ENCODE measurements at regions not wholly inside any gene's neighbourhood (a gene's known extent, or its start where the extent isn't known, plus 50 kb on each side); places are given as distances from the start of the nearest gene placed in this dataset.

DNA sequence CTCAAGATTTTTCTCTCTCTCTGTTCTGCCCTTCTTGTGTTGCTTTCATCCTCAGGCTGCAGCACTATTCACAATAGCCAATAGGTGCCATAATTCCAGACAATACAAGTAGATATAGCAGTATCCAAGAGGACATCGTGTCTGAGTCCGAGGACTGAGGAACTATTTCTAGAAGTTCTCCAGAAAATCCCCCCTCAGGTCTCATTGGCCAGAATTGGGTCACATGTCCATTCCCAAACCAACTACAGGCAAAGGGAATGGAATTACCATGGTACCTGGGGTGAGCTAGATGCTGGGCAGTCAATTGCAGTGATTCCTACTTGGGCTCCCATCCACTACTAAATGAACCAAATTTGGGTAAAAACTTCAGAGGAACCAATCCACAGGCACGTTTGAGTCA is 301.9 kb upstream of the RASGEF1B start:
- DNase-seq (ENCODE audit: low read depth) = no peak

DNA sequence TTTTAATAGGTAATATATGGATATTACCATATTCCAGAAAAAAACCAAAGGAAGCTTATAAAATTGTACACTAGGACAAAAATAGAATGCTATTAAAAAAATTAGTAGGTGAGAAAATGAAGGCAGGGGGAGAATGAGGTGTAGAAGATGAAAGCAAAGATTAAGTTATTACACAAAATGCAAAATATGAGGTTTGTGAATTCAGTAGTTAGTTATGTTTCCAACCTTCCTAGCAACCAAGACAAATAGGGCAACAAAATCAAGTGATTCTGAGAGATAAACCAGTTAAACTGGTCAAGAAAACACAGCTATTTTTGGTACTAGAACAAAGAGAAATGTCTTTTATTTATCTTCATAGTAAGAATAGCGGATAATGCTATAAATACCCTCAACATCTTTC is 300.0 kb upstream of the RASGEF1B start:
- DNase-seq (ENCODE audit: low read depth) = no peak

DNA sequence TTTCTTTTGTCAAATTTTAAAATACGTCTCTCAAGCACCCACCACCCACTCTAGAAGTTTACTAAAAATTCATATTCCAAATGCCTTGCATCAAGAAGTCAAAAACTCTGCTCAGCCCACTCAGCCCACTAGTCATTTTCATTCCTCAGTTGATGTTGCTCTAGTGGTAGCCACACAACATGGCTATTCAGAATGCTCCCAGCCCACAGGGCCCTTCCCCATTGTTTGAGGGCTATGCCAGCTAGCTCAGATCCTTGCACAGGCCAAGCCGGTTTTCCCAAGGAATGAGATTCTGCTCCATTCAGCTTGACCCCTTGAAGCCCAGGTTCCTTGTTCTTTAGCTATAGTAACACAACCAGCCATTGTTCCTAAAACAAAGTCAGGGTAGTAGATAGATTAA is 297.5 kb upstream of the RASGEF1B start:
- no peak for DNase-seq (ENCODE audit: low read depth)

DNA sequence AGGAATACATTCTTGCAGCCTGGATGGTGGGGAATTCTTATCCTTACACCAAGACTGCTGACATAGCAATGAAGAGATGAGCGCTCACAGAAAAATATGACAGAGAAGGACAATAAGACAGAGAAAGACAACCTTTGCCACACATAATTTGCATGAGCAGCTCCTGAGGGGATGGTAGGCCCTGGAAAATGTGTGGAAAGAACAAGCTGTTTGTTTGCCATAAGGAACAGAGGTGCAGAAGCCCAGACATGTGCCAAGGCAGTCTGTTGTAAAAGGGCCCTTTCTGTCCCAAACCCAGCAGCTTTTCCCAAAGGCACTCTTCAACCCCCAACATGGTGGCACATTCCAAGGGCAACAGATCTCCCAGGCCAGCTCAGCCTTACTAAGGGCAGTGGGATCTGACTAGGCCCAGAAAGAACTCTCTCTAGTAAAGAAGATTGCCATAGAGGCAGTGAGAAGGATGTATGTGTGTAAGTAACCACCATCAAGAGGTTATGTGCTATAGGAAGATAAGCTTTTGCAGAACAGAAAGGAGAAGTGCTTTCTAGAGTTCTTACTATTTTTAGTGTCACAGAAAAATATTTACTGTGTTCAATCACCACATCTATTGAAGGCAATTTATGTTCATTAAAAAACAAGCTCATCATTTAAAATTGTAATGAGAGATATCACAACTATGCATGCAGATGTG is 287.0 kb upstream of the RASGEF1B start:
- no peak for DNase-seq (ENCODE audit: low read depth)

DNA sequence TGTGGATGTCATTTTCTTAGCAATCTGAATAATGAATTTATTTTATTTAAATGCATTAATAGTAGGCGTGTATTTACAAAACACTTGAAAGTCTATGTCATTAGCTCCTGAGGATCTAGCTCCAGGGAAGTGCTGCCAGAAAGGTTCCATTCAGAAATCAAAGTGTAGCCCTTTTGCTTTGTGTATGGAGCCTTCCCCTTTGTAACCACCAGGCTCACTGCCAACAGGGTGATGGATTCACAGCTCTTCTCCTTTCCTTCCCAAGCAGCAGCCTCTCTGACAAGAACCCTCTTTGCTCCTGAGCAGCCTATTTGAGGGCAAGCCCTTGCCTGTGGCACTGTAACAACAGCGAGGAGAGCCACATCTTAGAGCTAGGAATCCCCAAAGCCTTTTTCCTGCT is 286.0 kb upstream of the RASGEF1B start:
- DNase-seq (ENCODE audit: low read depth) = no peak

DNA sequence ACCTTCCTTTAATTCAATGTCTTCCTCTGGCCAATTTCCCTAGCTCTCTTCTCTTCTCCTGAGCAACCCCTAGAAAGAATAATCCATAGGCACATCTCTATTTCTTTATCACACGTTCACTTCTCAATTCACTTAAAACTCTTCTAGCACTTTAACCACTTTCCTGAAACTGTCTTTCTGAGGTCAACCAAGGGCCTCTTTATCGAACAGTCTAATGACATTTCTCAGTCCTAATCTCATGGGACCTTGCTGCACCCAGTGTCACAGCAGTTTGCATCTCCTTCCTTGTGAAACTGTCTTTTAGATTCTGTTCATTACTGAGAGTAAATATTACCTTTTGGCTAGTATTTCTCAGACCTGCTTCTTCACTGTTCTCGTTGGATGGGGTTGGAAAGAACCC is 285.3 kb upstream of the RASGEF1B start:
- no peak for DNase-seq (ENCODE audit: low read depth)

DNA sequence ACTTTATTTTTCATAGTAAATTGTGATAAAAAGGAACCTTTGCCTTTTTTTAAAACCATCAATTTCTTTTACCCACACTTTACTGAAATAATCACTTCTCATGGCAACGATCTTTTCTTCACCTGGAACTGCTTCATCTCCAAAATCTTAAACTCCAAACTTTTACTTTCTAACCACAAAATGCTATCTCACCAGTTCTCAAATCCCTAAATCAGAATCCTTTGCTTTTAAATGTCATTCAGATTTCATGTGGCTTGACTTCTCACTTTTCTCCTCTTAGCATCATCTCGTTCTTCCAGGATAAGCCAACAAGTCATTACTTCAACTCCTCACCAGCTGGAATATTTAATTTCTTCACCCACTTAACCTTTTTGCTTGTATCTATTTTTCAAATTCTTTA is 284.3 kb upstream of the RASGEF1B start:
- no peak for DNase-seq (ENCODE audit: low read depth)

DNA sequence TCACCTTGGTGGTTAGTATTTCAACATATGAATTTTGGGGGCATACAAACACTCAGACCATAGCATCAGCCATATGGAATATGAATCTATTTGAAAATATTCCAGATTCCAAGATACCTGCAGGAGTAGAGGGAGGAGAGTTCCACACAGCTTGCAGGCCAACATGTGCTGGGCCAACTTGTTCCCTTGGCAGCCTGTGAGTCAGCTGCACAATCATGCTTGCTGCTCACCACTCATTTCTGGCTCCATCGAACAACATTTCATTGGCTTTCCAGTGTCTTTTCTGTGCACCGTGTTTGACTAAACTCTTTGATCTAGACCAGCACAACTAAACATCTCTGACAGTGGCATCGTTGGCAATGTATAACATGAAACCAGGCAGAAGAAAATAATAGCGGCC is 282.5 kb upstream of the RASGEF1B start:
- no peak for DNase-seq (ENCODE audit: low read depth)

DNA sequence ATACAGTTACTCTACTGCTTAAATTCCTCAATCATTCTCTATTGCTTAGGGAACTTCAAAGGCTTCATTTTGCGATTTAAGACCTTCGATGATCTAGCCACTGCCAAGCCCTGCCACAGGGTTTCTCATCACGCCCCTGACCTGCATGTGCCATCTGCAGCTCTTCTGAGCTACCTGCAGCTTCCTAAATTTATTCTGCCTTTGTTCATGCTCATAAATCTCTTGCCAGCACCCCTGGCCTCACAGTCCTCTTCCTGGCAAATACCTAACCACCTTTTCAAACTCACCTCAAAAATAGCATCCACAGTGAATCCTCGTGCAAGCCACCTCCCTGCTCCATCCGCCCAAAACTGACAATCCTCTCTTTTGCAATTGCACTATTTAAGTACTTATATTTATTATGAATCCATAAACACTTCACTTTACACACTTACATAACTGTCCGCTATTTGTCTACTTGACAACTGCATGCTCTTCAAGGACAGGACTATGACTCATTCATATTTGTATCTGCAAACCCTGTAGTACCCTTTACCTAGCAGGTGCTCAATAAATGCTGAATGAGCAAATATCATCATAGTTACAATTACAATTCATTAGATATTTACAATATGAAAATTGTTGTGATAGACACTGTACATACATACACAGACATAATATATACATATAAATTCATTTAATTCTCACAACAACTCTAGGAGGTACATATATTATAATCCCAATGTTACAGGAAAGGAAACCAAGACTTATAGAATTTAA is 280.0 kb upstream of the RASGEF1B start:
- no peak for DNase-seq (ENCODE audit: low read depth)

DNA sequence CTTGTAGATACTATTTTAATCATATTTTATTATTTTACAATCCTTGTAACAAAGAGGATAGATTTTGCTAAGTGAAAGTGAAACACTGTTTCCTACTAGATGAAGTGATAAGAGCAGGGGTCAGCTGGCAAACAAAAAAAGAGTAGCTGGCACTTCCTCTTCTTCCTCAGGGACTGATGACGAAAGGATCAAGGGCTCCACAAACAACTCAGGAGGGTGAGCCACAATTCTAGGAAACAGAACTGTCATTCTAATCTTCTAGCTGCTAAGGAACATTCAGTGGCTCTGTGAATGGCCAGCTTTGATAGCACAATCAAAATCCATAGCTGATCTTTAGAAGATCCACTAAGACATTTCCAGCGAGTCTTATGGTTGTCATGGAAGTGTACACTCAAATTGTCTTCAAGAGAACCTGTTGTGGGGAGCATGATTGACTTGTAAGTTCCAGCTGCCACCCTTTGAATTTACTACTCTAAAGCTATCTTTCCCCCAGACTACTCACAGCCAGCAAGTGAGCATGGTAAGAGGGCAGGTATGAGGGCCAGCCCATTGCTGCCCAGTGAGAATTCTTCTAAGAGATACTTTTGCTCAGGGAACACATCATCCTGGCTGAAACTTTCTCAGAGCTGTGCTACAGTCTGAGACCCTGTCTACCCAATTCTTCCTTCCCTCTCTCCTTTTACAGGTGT is 275.7 kb upstream of the RASGEF1B start:
- no peak for DNase-seq (ENCODE audit: low read depth)

DNA sequence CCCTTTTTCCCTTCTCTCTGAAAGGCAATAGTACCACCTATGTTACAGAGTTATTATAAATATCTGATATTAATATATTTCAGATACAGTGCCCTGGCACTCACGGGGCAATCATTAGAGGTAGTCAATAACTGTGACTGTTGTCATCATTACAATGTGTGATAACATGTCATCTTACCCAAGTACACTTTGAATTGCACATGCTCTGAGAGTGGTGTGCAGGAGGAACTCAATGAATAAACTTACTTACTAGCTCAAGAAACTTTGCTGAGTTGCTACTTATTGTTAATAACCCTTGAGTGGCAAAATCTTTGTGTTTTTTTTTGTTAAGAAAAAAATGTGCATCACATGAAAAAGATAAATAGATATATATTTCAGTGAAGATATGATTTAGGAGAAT is 275.1 kb upstream of the RASGEF1B start:
- DNase-seq (ENCODE audit: low read depth) = no peak

DNA sequence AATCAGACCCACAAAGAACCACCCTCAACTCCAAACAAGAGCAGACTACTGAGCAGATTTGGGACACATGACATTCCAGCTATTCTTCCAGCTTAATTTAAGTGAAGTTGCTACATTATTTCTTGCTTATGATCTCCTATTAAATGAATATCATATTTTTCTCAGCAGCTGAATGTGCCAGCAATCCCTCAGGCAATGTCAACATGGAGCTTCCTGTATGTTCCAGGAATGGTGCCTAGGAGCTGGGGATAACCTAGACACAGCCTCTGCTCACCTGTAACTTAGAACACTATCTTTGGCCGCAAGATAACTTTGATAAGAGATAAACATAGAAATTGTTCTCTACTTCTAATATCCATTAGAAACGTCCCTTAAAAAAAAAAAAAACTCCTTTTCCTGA is 274.4 kb upstream of the RASGEF1B start:
- DNase-seq (ENCODE audit: low read depth) = no peak

DNA sequence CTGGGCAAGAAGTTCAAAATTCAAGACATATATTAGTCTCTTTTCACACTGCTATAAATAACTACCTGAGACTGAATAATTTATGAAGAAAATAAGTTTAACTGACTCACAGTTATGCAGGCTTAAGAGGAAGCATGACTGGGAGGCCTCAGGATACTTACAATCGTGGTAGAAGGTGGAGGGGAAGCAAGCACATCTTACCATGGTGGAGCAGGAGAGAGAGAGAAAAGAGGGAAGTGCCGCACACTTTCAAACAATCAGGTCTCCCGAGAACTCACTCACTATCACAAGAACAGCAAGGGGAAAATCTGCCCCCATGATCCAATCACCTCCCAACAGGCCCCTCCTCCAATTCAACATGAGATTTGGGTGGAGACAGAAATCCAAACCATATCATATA is 273.3 kb upstream of the RASGEF1B start:
- DNase-seq (ENCODE audit: low read depth) = no peak

DNA sequence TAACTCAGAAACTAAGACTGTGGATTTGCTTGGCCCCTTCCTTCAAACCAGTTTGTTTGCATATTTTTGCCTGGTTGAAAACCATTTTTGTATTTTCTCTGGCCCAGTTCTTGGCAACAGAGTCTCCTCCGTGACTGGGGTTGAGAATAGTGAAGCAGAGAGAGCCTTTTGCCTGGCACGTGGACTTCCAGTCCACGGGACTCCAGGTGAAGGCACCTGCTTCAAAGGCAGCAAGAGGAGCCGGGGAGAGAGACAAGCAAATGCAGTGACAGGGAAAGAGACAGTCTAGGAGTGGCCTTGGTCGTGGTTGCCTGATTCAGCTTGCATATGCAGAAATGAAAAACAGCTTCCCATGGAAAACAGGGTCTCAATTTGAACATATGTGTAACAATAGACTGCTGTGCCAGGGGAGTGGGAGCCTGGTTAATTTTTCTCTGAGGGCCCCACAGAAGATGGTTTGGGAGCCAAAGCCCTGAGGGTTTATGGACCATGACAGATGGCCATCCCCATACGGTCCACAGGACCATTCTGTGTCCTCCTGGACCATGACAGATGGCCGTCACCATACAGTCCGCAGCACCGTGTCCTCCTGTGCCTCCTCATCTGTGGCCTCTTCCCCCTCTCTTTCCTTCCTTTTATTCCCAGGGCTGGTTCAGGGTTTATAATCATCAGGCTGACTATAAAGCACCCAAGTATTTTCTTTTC is 272.2 kb upstream of the RASGEF1B start:
- DNase-seq (ENCODE audit: low read depth) = no peak

DNA sequence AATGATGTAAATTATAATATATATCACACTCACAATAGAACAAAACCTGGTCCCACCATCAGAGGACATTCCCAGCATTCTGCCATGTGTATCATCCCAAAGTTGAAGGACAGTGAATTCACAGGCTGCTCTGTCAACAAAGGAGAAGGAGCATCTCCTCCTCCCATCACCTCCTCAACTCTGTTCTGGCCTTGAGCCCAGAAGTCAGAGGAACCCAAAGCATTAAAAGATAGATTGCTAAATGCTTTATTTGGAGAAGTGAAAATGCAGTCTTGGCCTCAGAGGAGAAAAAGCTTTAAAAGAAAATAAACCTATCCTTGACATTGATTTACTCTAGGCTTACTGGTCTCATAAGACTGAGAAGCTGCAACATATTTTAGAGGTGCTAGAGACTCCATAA is 268.8 kb upstream of the RASGEF1B start:
- no peak for DNase-seq (ENCODE audit: low read depth)

DNA sequence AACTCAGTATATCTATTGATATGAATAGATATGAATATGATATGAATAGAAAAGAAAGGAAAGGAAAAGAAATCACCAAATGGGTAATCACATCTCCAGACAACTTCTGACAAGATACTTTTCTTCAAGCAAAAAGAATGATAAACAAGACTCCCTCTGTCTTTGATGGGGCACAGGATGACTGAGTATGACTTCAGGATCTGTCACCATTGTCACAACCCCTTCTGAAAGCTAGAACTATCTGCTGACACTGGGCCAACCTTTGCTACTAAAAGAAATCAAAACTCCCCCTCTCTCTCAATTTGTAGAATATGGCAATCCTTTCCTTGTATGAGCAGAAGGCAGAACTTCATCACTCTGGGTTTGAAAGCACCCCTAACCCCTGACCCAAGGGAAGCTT is 267.2 kb upstream of the RASGEF1B start:
- no peak for DNase-seq (ENCODE audit: low read depth)

DNA sequence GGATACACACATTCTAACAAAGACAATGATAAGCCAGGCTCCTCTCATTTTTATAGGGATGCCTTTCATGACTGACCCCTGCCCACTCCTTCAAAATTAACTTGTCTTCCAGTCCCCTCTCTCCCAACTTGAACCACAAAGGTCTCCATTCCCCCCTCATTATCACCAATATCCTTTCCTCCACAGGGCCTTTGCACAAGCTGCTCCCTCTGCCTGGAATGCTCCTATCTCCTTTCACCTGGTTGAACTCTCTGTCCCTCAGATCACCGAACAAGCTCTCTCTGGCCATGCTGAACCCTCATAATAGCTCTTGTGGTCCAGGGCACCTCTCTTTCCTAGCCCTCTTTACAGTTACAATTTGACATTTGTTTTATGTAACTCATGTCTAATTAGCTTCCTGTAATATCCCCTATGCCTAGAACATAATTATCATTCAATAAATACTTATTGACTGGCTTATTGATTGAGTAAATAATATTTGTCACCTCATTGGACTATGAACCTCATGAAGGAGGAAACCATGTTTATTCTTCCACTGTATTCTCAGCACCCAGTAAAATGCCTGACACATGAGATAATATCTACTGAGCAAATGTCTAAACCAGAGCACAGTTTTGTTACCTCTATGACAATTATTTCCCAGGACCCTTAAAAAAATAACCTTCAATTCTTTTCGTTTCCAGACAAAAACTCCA is 266.3 kb upstream of the RASGEF1B start:
- DNase-seq (ENCODE audit: low read depth) = no peak

DNA sequence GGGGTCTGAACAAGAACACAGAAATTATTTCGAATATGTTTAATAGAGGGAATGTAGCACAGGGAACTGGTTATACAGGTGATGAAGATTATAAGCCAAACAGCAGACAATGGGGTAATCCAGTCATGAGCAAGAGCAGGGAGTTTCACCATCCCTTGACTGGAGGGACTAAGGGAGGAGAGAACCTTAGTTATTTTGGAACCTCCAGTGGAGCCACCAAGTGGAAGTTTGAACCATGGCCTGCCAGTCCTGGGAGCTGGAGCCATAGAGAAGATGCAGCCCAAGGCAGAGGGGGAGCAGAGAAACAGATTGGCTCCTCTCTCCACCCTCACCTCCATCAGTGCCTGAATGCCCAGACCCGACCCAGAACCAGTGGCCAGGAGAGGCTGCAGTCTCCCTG is 264.6 kb upstream of the RASGEF1B start:
- no peak for DNase-seq (ENCODE audit: low read depth)

DNA sequence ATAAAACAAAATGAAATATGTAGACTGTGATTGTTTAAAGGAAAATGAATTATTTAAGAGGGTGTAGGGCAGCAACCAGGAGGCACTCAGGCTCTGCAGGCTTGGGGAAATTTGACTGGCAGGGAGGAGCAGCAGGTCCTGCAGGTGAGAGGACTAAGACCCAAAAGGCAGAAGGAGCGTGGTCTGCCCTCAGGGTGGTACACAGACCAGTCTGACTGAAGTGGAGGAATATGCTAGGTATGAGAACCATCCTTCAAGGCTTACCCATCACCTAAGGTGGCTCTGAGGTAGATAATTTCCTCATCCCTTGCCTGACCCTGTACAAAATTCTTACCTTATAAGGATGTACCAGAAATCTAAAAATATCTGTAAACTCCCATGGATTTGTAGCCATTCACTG is 261.3 kb upstream of the RASGEF1B start:
- no peak for DNase-seq (ENCODE audit: low read depth)

DNA sequence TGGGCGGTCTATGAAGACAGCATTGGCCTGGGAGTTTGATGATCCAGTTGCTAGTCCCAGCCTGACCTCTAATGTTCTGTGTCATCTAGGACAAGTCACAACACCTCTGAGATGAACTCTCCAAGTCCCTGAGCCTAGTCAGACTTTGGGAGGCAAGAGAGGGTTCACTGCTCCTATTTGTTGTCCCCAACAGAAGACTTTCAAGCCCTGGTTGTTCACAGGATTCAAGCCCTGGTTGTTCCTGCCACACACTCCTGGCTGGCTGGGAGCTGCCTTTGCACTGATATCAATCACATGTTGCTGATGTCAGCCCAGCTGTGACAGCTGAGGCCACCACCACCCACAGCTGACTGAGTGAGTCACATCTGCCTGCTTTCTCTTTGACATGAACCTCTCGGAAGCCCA is 253.2 kb upstream of the RASGEF1B start:
- no peak for DNase-seq (ENCODE audit: low read depth)

DNA sequence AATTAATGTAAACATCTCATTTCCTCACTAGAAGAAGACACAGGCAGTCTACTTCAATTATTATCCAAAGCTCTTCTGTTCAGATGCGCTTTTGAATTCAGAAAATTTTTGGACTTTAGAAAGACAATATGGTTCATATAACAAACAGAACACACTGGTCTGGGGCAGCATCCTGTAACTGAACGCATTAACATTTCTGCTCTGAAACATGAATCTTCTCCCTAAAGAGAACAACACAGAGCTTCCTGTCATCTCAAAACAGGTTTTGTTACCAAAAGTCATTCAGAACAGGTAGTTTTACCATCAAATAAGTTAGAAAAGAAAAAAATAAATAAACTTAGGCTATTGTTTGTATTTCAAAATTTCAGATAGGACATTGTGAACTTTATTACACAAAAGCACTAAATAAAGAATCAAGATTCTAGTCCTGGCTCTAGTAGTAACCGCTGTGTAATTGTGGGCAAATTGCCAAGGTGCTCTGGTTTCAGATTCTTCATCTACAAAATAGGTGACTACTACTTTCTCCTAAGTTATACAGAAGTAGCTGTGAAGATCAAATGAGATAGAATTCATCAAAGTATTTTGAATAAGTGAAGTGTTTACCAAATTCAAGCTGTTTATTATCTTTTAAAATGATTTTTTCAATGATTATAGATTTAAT is 252.3 kb upstream of the RASGEF1B start:
- DNase-seq (ENCODE audit: low read depth) = no peak
